Jurkat, Clone E6-1 (cell line): ENCODE measurements at regions not wholly inside any gene's neighbourhood (a gene's known extent, or its start where the extent isn't known, plus 50 kb on each side); places are given as distances from the start of the nearest gene placed in this dataset.

Experiments
- DNase-seq: peaks from one replicate; pipeline ENCODE4 v3.0.0-alpha.2; 2011; ENCODE audit warnings: low read depth, low spot score
- H3K4me3 ChIP-seq: 2 replicates; pipeline ENCODE4 v1.5.1; 2011; ENCODE audit warnings: mild to moderate bottlenecking, low read length, control low read depth, moderate library complexity

- peak; percentile 20 for DNase-seq
- no peak overlapping the region for H3K4me3 ChIP-seq
Measured at GRCh38 chr12:91326058-91327027, 143.7 kb upstream of the DCN start.

DNA sequence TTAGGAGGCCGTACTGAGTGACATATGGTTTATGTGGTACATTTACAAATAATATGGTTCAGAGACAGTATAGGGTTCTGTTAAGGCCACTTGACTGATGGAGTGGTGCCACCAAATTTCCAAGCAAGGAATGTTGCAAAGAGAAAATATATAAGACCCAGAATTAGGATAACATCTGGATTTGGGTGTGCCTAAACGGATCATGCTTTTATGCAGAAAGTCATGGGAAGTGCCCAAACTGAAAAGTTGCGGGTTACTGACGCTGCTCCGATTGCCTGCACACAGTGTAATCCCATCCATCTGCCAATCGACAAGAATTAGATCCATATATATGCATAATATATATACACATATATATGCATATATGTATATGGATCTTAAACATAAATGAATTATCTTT is 138.4 kb upstream of the DCN start:
- DNase-seq: no peak
- H3K4me3 ChIP-seq: no peak overlapping the region

GRCh38 chr12:91319071-91319760 is 136.6 kb upstream of the DCN start:
- DNase-seq: no peak
- H3K4me3 ChIP-seq: no peak overlapping the region

GRCh38 chr12:91317306-91317705 is 134.7 kb upstream of the DCN start:
- H3K4me3 ChIP-seq: no peak overlapping the region

GRCh38 chr12:91316907-91317269 is 134.3 kb upstream of the DCN start:
- no peak for DNase-seq
- no peak overlapping the region for H3K4me3 ChIP-seq

More at GRCh38 chr12:91317306-91317705, 134.7 kb upstream of the DCN start:
- no peak for DNase-seq

DNA sequence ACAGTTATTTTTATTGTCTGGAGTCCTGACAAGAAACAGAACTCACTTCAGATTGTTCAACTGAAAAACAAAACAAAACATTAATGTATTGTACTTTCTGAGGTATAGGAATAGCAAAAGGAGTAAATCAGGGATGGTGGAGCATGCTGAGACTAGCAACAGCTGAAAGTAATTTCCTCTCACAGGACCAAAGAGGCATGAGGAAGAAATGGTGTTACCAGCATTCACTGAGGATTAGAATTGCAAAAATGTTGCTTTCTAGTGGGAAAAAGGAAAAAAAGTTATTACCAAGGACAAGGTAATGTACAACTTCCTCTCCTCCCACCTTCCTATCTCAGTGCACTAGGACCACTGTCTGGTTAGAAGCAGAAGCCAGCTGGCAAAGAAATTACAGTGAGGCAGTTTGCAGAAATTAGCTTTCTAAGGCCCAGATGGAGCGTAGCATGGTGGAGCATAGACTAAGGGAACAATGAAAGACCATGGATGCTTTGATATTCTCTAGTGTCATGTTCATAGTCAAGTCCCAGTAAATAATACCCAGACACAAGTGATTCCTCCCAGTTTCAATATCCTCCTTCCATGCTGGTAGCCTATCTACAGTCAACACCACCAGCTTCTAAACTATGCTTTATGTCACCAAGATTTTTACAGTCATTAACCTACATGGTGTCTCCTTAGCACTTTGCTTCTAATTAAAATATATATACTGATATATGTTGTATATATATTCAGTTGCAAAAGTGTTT is 133.7 kb upstream of the DCN start:
- H3K4me3 ChIP-seq: no peak overlapping the region
- no peak for DNase-seq

DNA sequence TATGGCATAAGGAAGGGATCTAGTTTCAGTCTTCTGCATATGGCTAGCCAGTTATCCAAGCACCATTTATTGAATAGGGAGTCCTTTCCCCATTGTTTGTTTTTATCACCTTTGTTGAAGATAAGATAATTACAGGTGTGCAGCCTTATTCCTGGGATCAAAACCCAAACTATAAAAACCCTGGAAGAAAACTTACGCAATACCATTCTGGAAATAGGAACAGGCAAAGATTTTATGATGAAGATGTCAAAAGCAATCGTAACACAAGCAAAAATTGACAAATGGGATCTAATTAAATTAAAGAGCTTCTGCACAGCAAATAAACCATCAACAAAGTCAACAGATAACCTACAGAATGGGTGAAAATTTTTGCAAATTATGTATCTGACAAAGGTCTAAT is 128.5 kb upstream of the DCN start:
- H3K4me3 ChIP-seq: no peak overlapping the region
- DNase-seq: no peak

GRCh38 chr12:91309450-91309849 is 126.8 kb upstream of the DCN start:
- no peak overlapping the region for H3K4me3 ChIP-seq
- DNase-seq: no peak

- H3K4me3 ChIP-seq: no peak overlapping the region
Measured at GRCh38 chr12:91307957-91308670, 125.5 kb upstream of the DCN start.

GRCh38 chr12:91290354-91290753 is 107.7 kb upstream of the DCN start:
- DNase-seq: no peak
- no peak overlapping the region for H3K4me3 ChIP-seq

More at GRCh38 chr12:91307957-91308670, 125.5 kb upstream of the DCN start:
- no peak for DNase-seq

- no peak for DNase-seq
- no peak overlapping the region for H3K4me3 ChIP-seq
Measured at GRCh38 chr12:91289906-91290305, 107.3 kb upstream of the DCN start.

- no peak for DNase-seq
Measured at GRCh38 chr12:91289072-91289471, 106.5 kb upstream of the DCN start.

GRCh38 chr12:91287753-91288152 is 105.1 kb upstream of the DCN start:
- no peak overlapping the region for H3K4me3 ChIP-seq
- DNase-seq: no peak

More at GRCh38 chr12:91289072-91289471, 106.5 kb upstream of the DCN start:
- H3K4me3 ChIP-seq: no peak overlapping the region

DNA sequence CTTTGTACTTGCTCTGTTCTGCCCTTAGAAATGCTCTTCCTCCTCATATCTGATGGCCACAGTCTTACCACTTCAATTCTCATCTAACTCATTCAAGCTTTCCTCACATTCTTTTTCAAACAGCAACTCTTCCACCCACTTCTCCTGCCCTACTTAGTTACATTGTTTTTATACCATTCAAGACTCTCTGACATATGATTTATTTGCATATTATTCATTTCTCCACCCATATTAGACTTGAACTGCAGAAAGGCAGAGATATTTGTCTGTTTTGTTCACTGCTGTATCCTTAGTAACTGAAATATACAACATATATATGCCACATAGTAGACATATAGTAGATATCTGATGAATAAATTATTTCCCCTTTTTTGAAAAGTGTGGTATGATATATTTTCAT is 95.5 kb upstream of the DCN start:
- DNase-seq: no peak
- no peak overlapping the region for H3K4me3 ChIP-seq

DNA sequence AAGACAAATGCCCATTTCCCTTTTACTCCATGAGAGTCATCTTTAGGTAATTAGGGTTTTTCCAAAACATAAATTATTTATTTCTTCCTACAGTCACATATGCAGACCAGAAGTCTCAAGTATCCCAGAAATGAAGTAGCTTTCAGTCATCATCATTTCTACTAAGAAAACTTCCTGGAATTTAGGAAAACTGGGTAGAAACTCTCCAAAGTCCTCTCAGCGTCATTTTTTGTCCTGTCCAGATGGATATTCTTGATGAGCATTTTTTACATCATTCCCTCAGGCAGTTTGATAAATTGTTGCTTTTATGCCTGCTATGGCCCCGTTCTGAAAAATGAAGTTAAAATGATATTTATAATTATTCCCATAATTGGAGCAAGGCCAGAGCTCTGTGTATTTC is 93.9 kb upstream of the DCN start:
- no peak for DNase-seq
- no peak overlapping the region for H3K4me3 ChIP-seq

- no peak for DNase-seq
- H3K4me3 ChIP-seq: no peak overlapping the region
Measured at GRCh38 chr12:91275321-91275720, 92.7 kb upstream of the DCN start.

GRCh38 chr12:91274916-91275315 is 92.3 kb upstream of the DCN start:
- no peak overlapping the region for H3K4me3 ChIP-seq
- no peak for DNase-seq

DNA sequence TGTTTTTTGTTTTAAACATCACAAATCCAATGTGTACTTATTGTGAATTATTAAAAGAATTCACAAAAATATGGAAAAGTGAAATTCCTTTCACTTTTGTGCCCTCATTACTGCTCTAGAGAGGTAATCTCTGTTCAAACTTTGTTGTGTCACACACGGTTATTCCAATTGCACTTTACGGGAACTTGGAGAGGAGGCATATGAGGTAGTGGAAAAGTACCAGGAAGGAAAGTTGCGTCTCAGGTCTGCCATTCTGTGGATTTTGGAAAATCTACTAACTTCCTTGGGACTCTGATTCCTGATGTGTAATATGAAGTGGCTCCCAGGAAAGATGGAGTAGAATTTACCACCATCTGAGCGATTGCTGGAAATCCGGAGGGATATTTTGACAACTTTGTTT is 90.9 kb upstream of the DCN start:
- H3K4me3 ChIP-seq: no peak overlapping the region
- DNase-seq: no peak

- H3K4me3 ChIP-seq: no peak overlapping the region
- no peak for DNase-seq
Measured at GRCh38 chr12:91272461-91273063, 89.9 kb upstream of the DCN start.
